ENCODE measurements at regions not wholly inside any gene's neighbourhood (a gene's known extent, or its start where the extent isn't known, plus 50 kb on each side); places are given as distances from the start of the nearest gene placed in this dataset.

DNA sequence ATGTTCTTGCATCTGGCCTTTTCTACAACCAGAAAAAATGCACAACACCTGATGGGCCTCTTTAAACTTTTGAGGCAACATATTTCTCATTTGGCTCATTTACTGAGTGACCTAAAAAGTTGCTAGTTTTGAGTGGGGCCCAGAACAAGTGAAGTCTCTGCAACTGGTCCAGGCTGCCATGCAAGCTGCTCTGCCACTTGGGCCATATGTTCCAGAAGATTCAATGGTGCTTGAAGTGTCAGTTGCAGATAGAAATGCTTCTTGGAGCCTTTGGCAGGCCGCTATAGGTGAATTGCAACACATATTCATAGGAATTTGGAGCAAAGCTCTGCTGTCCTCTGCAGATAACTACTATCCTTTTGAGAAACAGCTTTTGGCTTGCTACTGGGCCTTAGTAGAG is 66.4 kb upstream of the RLIM start:
- TF ChIP-seq EP300 (IDR thresholded peaks at IDR 0.05; ENCODE audit: low read depth): no peak
- no peak for TF ChIP-seq CTCF (IDR thresholded peaks at IDR 0.05)
